C4-2B (cell line): ENCODE measurements at regions not wholly inside any gene's neighbourhood (a gene's known extent, or its start where the extent isn't known, plus 50 kb on each side); places are given as distances from the start of the nearest gene placed in this dataset.

Source experiments
- CTCF ChIP-seq: fragments of 450-650 bp; conservative IDR thresholded peaks from 2 replicates; pipeline ENCODE4 v1.5.1; 2017; ENCODE audit warnings: mild to moderate bottlenecking
- ZFX ChIP-seq: fragments of 450-650 bp; IDR thresholded peaks from 2 replicates; pipeline ENCODE4 v1.6.1; 2017

GRCh38 chr3:16114930-16115329, 59.5 kb upstream of the GALNT15 start:
- TF ChIP-seq CTCF (no peak), ZFX (no peak)
